PC-9 (cell line): ENCODE measurements at regions not wholly inside any gene's neighbourhood (a gene's known extent, or its start where the extent isn't known, plus 50 kb on each side); places are given as distances from the start of the nearest gene placed in this dataset.

ENCODE experiments used
- BruUV-seq: library from RNA; stranded (reverse); fragments of 400-500 nt; replicated peaks from 2 replicates; lab custom pipeline; 2021; lab: Mats Ljungman, UMichigan
- CTCF ChIA-PET: fragments of 300-600 bp; sonication (Branson Sonifier 250); formaldehyde crosslinking; loops from one replicate; lab custom pipeline; 2022; ENCODE audit warnings: antibody characterized with exemption; lab: Charles Lee
- POLR2A ChIA-PET: fragments of 300-600 bp; sonication (Branson Sonifier 250); formaldehyde crosslinking; loops from one replicate; lab custom pipeline; 2022; ENCODE audit warnings: antibody characterized with exemption; ENCODE audit not compliant: unreplicated experiment; lab: Charles Lee
- DNase-seq, 2 experiments: peaks; one replicate each; pipeline versions ENCODE4 v3.0.0 to v3.0.0-alpha.2; 2015 to 2022; ENCODE audit warnings: mixed read lengths in 1 of 2
- H2AFZ ChIP-seq: fragments of 200-600 bp; sonication (generic); 2 replicates; pipeline ENCODE4 v1.8.1; 2017; ENCODE audit warnings: antibody characterized with exemption
- H3F3A ChIP-seq: fragments of 200-600 bp; sonication (generic); 2 replicates; pipeline ENCODE4 v1.8.1; 2017; ENCODE audit warnings: antibody characterized with exemption, mild to moderate bottlenecking, low read depth; ENCODE audit not compliant: insufficient read depth
- H3K27ac ChIP-seq: fragments of 200-600 bp; sonication (generic); 2 replicates; pipeline ENCODE4 v1.6.1; 2016; ENCODE audit warnings: mixed run types
- H3K27me3 ChIP-seq: fragments of 200-600 bp; sonication (generic); 2 replicates; pipeline ENCODE4 v1.6.1; 2016; ENCODE audit warnings: low read depth, mixed run types; ENCODE audit not compliant: insufficient read depth
- H3K36me3 ChIP-seq: fragments of 200-600 bp; sonication (generic); 2 replicates; pipeline ENCODE4 v1.6.1; 2016; ENCODE audit warnings: low read depth, mixed run types
- H3K4me1 ChIP-seq: fragments of 200-600 bp; sonication (generic); replicated peaks from 2 replicates; pipeline ENCODE4 v1.6.1; 2016; ENCODE audit warnings: mixed run types; ENCODE audit not compliant: insufficient read depth
- H3K4me2 ChIP-seq: fragments of 200-600 bp; sonication (generic); 2 replicates; pipeline ENCODE4 v1.6.1; 2017; ENCODE audit warnings: mixed run types
- H3K4me3 ChIP-seq: fragments of 200-600 bp; sonication (generic); 2 replicates; pipeline ENCODE4 v1.6.1; 2016; ENCODE audit warnings: mixed run types
- H3K79me2 ChIP-seq: fragments of 200-600 bp; sonication (generic); 2 replicates; pipeline ENCODE4 v1.6.1; 2017; ENCODE audit warnings: low read depth, mixed run types
- H3K9me2 ChIP-seq: fragments of 200-600 bp; sonication (generic); 2 replicates; pipeline ENCODE4 v1.8.1; 2017; ENCODE audit warnings: mild to moderate bottlenecking; ENCODE audit not compliant: insufficient read depth
- H3K9me3 ChIP-seq: fragments of 200-600 bp; sonication (generic); 2 replicates; pipeline ENCODE4 v1.8.1; 2016; ENCODE audit warnings: low read depth; ENCODE audit not compliant: insufficient read depth
- H4K20me1 ChIP-seq: fragments of 200-600 bp; sonication (generic); 2 replicates; pipeline ENCODE4 v1.8.1; 2017; ENCODE audit not compliant: insufficient read depth
- CTCF ChIP-seq: fragments of 200-600 bp; sonication (generic); conservative IDR thresholded peaks from 2 replicates; pipeline ENCODE4 v1.6.1; 2017; ENCODE audit warnings: mixed run types, antibody characterized with exemption, mild to moderate bottlenecking, moderate library complexity
- EZH2 ChIP-seq: fragments of 200-600 bp; sonication (generic); IDR thresholded peaks from 2 replicates; pipeline ENCODE4 v1.8.0; 2017; ENCODE audit warnings: antibody characterized with exemption, low read depth
- intact Hi-C: fragments of 100-400 bp; cut with micrococcal nuclease; formaldehyde crosslinking; loops from one replicate; pipeline ENCODE4 v1.10.0; 2022; ENCODE audit not compliant: unreplicated experiment

- Histone ChIP-seq H3K79me2 (no peaks in the 10 kb centered on the region), H3F3A (no peaks in the 10 kb centered on the region), H2AFZ (no peak overlapping the region), H3K9me2 (no peaks in the 10 kb centered on the region), H4K20me1 (no peaks in the 10 kb centered on the region; the same call in none of the 2 replicates), H3K36me3 (no peaks in the 10 kb centered on the region), H3K9me3 (no peaks in the 10 kb centered on the region), H3K4me2 (no peak overlapping the region), H3K27me3 (peaks cover 27% of the 10 kb centered on the region), H3K27ac (no peak overlapping the region), H3K4me3 (no peak overlapping the region), H3K4me1 (no peaks in the 10 kb centered on the region)
- ChIA-PET POLR2A (no interaction called here), CTCF (interaction anchor here (0.7 kb wide), 1 partner anchor 740 kb away, joined by 8 read pairs; no protein-coding TSS in a partner anchor)
- no peak for DNase-seq
- BruUV-seq: no TSS peak
- intact Hi-C loops: loop anchor here (5.0 kb wide), 4 partner anchors 87 to 1537 kb away; no protein-coding TSS in a partner anchor
- TF ChIP-seq EZH2 (no peak), CTCF (no peak)
These were observed 502.3 kb downstream of the DIRAS2 start for GRCh38 chr9:90140131-90140818.

GRCh38 chr9:90141723-90142122 lies 500.9 kb downstream of the DIRAS2 start:
- Histone ChIP-seq H3K27ac (no peak overlapping the region), H2AFZ (no peak overlapping the region), H3K79me2 (no peaks in the 10 kb centered on the region), H3F3A (no peaks in the 10 kb centered on the region), H3K9me3 (no peaks in the 10 kb centered on the region), H4K20me1 (no peaks in the 10 kb centered on the region; the same call in 1 of the 2 replicates), H3K4me2 (no peak overlapping the region), H3K4me1 (no peaks in the 10 kb centered on the region), H3K9me2 (no peaks in the 10 kb centered on the region), H3K36me3 (no peaks in the 10 kb centered on the region), H3K4me3 (no peak overlapping the region), H3K27me3 (peaks cover 19% of the 10 kb centered on the region)
- CTCF ChIA-PET: interaction anchor here (0.6 to 1.8 kb wide), 3 partner anchors 539 to 1585 kb away, joined by 3 to 8 read pairs (median 6); no protein-coding TSS in a partner anchor
- no peak for DNase-seq
- no TSS peak for BruUV-seq
- POLR2A ChIA-PET: no interaction called here
- intact Hi-C loops: loop anchor here (1.0 to 5.0 kb wide), 6 partner anchors 86 to 1536 kb away; no protein-coding TSS in a partner anchor
- TF ChIP-seq EZH2: no peak
- TF ChIP-seq CTCF: peak; percentile 80

GRCh38 chr9:90142580-90142979 lies 500.0 kb downstream of the DIRAS2 start:
- Histone ChIP-seq H3K9me2 (no peaks in the 10 kb centered on the region), H3K36me3 (no peaks in the 10 kb centered on the region), H3K4me3 (no peak overlapping the region), H3K27me3 (peaks cover 19% of the 10 kb centered on the region), H3K79me2 (no peaks in the 10 kb centered on the region), H3K27ac (no peak overlapping the region), H4K20me1 (no peaks in the 10 kb centered on the region), H3K4me1 (no peaks in the 10 kb centered on the region), H3K4me2 (no peak overlapping the region), H3K9me3 (no peaks in the 10 kb centered on the region), H3F3A (no peaks in the 10 kb centered on the region), H2AFZ (no peak overlapping the region)
- ChIA-PET POLR2A (no interaction called here), CTCF (interaction anchor here (0.6 to 1.8 kb wide), 3 partner anchors 540 to 1585 kb away, joined by 3 to 8 read pairs (median 6); no protein-coding TSS in a partner anchor)
- intact Hi-C loops: loop anchor here (1.0 to 5.0 kb wide), 6 partner anchors 85 to 1535 kb away; no protein-coding TSS in a partner anchor
- peak in 1 of 2 experiments; percentile 36 for DNase-seq
- no peak for TF ChIP-seq EZH2
- TF ChIP-seq CTCF: peak; percentile 71
- no TSS peak for BruUV-seq
